HG02759 (cell line): ENCODE measurements at regions not wholly inside any gene's neighbourhood (a gene's known extent, or its start where the extent isn't known, plus 50 kb on each side); places are given as distances from the start of the nearest gene placed in this dataset.
"Not testable (repeated sequence)": the region's sequence is repeated elsewhere in the genome, so short reads cannot be mapped to it uniquely, and the experiment has no call there.

ENCODE experiments used
- ATAC-seq: cut with Tn5 transposase; IDR thresholded peaks from one replicate; pipeline ENCODE4 v1.9.1; 2021; ENCODE audit warnings: mild to moderate bottlenecking, moderate library complexity; ENCODE audit not compliant: unreplicated experiment

DNA sequence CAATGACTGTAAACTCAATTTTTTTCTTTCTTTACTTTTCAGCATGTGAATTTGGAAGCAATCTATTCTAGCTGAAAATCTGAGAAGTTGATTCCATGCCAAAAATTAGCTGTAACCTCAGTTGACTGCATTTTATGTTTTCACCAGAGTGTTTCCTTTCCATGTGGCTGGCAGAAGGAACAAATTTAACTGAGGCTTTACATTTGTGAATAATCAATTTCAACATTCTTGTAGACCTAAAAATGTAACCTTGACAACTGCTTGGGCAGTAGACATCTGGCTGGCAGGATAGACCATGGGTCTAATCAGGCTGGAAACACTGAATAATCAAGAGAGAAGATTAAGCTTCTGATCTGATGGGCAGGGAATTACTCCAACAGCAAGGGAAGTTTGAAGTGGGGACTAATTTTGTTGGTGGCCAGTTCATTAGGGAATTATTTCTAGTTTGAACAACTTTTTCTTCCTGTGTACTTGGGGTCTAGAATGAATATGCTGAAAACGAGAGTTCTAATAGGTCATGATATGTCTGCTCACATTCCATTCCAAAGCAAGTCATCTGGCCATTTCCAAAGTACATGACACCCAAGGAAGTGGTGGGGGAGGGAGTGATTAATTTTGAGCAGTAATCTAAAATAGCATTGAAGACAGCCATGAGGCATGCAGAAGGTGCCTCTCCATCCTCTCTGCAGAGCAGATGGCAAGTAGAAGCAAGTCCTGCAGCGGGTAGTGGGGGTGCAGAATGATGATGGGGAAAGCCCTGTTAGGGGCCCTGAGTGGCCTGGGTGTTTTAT is 68.2 kb downstream of the ATP23 start:
- ATAC-seq = no peak

- ATAC-seq = no peak
These were observed 70.3 kb downstream of the ATP23 start for GRCh38 chr12:58011676-58012075.

GRCh38 chr12:58022379-58023020 is 81.1 kb downstream of the ATP23 start:
- ATAC-seq = not testable (repeated sequence)

GRCh38 chr12:58025431-58025830 is 84.1 kb downstream of the ATP23 start:
- ATAC-seq = no peak

- ATAC-seq = no peak
These were observed 85.1 kb downstream of the ATP23 start for GRCh38 chr12:58026426-58026825.

- no peak for ATAC-seq
These were observed 85.8 kb downstream of the ATP23 start for GRCh38 chr12:58026897-58027891.

DNA sequence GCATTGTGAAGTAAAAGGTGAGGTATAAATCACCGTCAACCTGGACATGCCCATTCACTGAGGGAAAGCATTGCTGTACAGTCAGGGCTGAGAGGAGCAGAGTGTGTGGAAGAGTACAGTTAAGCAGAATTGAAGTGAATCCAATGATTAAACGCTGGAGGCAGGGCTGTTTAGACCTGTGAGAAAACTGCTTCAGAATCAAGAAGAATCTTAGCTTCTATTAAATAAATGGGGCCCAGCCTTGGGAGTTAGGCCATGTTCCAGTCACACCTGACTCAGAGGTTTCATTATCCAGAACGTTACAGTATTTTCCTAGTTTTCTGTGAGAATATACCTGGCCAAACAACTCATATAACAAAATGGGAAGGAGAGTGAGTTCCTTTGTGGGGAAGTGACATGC is 86.9 kb downstream of the ATP23 start:
- ATAC-seq = no peak

DNA sequence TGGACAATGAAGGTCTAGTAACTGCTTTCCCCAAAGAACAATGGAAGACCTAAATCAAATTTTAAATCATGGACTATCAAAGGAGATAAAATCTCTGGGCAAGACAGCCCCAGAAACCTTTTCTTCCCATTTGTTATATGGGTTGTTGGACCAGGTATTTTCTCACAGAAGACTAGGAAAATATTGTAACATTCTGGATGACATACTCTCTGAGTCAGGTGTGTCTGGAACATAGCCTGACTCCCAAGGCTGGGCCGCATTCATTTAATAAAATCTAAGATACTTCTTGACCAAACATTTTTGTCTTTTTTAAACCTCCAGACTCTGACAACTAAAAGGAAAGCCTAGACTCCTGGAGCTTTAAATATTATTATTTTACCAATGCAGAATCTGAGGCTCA is 87.9 kb downstream of the ATP23 start:
- ATAC-seq = no peak

- ATAC-seq = no peak
These were observed 89.4 kb downstream of the ATP23 start for GRCh38 chr12:58030566-58031279.

DNA sequence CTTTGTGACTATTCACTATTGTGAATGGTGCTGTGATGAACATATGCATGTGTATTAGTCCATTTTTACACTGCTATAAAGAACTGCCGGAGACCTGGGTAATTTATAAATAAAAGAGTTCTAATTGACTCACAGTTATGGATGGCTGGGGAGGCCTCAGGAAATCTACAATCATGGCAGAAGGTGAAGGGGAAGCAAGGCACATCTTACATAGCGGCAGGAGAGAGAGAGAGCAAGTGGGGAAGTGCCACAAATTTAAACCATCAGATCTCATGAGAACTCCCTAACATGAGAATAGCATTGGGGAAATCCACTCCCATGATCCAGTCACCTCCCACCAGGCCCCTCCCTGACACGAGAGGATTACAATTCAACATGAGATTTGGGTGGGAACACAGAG is 90.8 kb downstream of the ATP23 start:
- no peak for ATAC-seq

- ATAC-seq = no peak
These were observed 92.5 kb downstream of the ATP23 start for GRCh38 chr12:58033831-58034230.

GRCh38 chr12:58034311-58034710 is 92.9 kb downstream of the ATP23 start:
- no peak for ATAC-seq

GRCh38 chr12:58034712-58035111 is 93.3 kb downstream of the ATP23 start:
- no peak for ATAC-seq

DNA sequence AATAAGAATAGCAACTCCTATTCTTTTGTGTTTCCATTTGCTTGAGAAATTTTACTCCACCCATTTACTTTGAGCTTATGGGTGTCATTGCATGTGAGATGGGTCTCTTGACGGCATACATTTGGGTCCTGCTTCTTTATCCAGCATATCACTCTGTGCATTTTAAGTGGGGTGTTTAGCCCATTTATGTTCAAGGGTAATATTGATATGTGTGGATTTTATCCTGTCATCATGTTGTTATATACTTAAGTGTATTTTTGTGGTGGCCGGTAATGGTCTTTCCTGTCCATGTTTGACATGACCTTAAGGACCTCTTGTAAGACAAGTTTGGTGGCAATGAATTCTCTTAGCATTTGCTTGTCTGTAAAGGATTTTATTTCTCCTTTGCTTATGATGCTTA is 100.1 kb downstream of the ATP23 start:
- ATAC-seq = no peak

DNA sequence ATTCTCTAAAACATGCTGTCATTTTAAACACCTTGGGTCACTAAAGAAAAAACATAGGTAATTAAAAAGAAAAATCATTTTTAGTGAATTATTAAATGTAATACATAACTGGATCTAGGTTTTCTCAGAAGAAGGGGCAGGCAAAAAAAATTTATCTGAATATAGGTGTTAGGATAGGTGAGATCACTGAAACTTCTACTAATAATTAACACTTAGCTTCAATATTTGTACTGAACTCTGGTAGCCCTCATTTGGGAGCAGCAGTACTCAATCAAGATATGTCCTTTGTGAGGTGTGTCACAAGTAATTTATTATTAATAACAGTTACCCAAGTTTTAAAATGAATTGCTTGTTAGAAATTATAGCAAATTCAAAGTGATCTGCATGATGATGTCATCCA is 103.6 kb downstream of the ATP23 start:
- no peak for ATAC-seq

DNA sequence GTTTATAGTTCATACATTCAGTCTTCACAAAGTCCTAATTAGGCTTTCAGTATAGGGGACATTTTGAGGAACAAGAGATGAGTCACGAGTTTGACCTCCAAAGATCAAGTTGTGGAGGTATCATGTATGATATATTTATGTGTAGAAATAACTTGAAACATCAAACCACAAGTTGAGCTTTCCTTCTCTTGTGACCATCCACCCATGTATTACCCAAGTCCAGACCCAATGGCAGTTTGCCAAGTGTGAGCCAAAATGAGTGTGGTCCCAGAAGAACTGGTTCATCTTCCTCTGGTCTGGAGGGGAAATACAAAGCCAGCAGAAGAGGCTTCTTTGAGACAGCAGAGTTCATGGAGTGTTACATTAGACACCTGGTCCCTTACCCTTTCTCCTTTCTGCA is 104.9 kb downstream of the ATP23 start:
- ATAC-seq = no peak

GRCh38 chr12:58051378-58051777 is 110.0 kb downstream of the ATP23 start:
- ATAC-seq = no peak

DNA sequence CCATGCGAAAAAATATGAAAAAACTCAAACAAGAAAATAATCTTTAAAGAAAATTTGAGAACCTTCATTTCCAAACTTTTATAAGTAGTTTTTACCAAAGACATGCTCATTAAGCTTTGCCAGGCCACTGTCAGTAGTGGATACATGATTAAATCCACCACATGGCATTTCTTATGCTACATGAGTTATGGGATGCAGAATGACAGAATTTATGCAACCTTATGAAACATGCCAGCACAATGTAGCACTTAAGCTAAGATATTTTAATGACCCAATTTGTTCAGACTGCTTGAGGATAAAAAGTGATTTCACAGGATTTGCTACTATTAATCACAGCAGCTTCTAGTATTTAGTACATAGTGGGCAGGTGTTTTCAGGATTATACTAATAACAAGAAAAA is 123.3 kb downstream of the ATP23 start:
- ATAC-seq = no peak

- no peak for ATAC-seq
These were observed 124.9 kb downstream of the ATP23 start for GRCh38 chr12:58066296-58066695.

DNA sequence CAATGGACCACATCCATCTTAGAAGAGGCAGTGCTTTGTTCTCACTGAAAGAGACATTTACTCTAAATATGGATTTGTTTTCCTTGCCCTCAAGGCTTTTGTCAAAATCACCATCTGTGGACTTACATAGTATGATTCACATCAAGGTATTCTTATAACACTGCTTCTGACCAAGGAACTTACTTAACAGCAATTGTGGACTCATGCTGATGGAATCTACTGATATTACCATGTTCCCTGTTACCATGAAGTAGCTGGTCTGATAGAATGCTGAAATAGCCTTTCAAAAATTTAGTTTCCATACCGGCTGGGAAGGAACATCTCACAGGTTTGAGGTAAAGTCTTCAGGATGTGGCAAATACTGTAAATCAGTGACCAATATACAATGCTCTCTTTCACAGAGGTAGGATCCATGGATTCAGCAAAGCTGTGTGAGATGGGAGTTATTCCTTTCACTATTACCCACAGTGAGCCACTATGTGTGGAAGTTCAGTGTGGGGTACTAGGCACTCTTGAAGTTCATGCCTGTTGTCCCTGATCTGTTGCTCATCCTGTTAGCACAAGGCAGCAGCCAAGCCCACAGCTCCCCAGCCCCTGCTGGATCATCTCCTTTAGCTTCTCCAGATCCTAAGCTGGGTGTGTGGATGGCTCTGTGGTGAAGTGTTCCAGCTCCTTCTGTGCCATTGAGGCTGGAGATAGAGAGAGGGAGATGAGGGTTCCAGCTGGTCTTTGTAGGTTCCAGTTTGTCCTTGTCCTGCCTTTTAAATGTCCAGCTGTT is 126.4 kb downstream of the ATP23 start:
- ATAC-seq = no peak
